ENCODE measurements at regions not wholly inside any gene's neighbourhood (a gene's known extent, or its start where the extent isn't known, plus 50 kb on each side); places are given as distances from the start of the nearest gene placed in this dataset.

GRCh38 chr1:29687601-29688244 is 451.4 kb downstream of the PTPRU start:
- Histone ChIP-seq H3K9me2 (replicated peaks; ENCODE audit: control insufficient read depth, low read length) (no peaks in the 10 kb centered on the region), H3K27me3 (ENCODE audit: control insufficient read depth, low read length) (0 out of 2 replicates have a peak, but pooled peaks cover 3% of the 10 kb centered on the region)

DNA sequence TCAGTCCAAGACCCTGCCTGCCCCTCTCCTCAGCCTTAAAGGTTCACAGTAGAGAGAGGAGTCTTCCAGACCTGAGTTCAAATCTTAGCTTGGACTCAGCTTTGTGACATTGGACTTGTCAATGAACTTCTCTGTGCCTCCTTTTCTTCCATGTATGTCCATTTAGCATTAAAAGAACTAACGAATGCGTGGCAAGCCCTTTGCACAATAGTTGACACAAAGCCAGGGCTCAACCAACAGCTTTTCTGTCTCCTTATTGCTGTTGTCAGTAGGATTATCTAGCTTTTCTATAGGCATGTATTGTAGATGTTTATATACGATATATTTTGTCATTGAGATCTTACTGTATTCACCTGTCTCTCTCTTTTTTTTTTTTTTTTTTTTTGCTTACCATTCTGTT is 450.8 kb downstream of the PTPRU start:
- Histone ChIP-seq H3K4me3 (ENCODE audit: low read length) (no peak overlapping the region), H3K4me1 (ENCODE audit: control insufficient read depth, low read length) (peaks cover 16% of the 10 kb centered on the region), H4K20me1 (ENCODE audit: control insufficient read depth, insufficient read depth, low read depth, low read length) (no peaks in the 10 kb centered on the region), H3K36me3 (ENCODE audit: control insufficient read depth, low read length) (no peaks in the 10 kb centered on the region), H3K9me3 (ENCODE audit: control insufficient read depth, insufficient read depth, low read length) (no peaks in the 10 kb centered on the region), H3F3A (ENCODE audit: control insufficient read depth, insufficient read depth) (no peaks in the 10 kb centered on the region), H3K27ac (ENCODE audit: low read depth, low read length) (no peak overlapping the region), H3K9me2 (replicated peaks; ENCODE audit: control insufficient read depth, low read length) (no peaks in the 10 kb centered on the region), H3K79me2 (ENCODE audit: control insufficient read depth, low read length) (no peaks in the 10 kb centered on the region), H3K27me3 (ENCODE audit: control insufficient read depth, low read length) (0 out of 2 replicates have a peak, but pooled peaks cover 3% of the 10 kb centered on the region), H3K4me2 (ENCODE audit: low read length) (no peak overlapping the region)
- TF ChIP-seq CTCF (IDR thresholded peaks at IDR 0.05; ENCODE audit: low read depth, low read length, poor library complexity, severe bottlenecking) (no peak), EZH2phosphoT487 (IDR thresholded peaks at IDR 0.05; ENCODE audit: borderline replicate concordance, low read length) (no peak)

More at GRCh38 chr1:29687601-29688244, 451.4 kb downstream of the PTPRU start:
- Histone ChIP-seq H3F3A (ENCODE audit: control insufficient read depth, insufficient read depth) (no peaks in the 10 kb centered on the region), H3K9me3 (ENCODE audit: control insufficient read depth, insufficient read depth, low read length) (no peaks in the 10 kb centered on the region), H4K20me1 (ENCODE audit: control insufficient read depth, insufficient read depth, low read depth, low read length) (no peaks in the 10 kb centered on the region), H3K27ac (ENCODE audit: low read depth, low read length) (no peak overlapping the region), H3K4me3 (ENCODE audit: low read length) (no peak overlapping the region), H3K79me2 (ENCODE audit: control insufficient read depth, low read length) (no peaks in the 10 kb centered on the region), H3K4me1 (ENCODE audit: control insufficient read depth, low read length) (peaks cover 22% of the 10 kb centered on the region), H3K4me2 (ENCODE audit: low read length) (no peak overlapping the region), H3K36me3 (ENCODE audit: control insufficient read depth, low read length) (no peaks in the 10 kb centered on the region)
- no peak for TF ChIP-seq EZH2phosphoT487 (IDR thresholded peaks at IDR 0.05; ENCODE audit: borderline replicate concordance, low read length)
- TF ChIP-seq CTCF (IDR thresholded peaks at IDR 0.05; ENCODE audit: low read depth, low read length, poor library complexity, severe bottlenecking): no peak

- TF ChIP-seq CTCF (IDR thresholded peaks at IDR 0.05; ENCODE audit: low read depth, low read length, poor library complexity, severe bottlenecking) (no peak), EZH2phosphoT487 (IDR thresholded peaks at IDR 0.05; ENCODE audit: borderline replicate concordance, low read length) (no peak)
- H3K4me2 ChIP-seq (ENCODE audit: low read length): no peak overlapping the region
- H3K4me3 ChIP-seq (ENCODE audit: low read length): no peak overlapping the region
Observed at GRCh38 chr1:29686012-29686930, 449.9 kb downstream of the PTPRU start.

More at GRCh38 chr1:29686012-29686930, 449.9 kb downstream of the PTPRU start:
- Histone ChIP-seq H3K27me3 (ENCODE audit: control insufficient read depth, low read length) (0 out of 2 replicates have a peak, but pooled peaks cover 3% of the 10 kb centered on the region), H3K4me1 (ENCODE audit: control insufficient read depth, low read length) (peaks cover 7% of the 10 kb centered on the region), H3K79me2 (ENCODE audit: control insufficient read depth, low read length) (no peaks in the 10 kb centered on the region), H4K20me1 (ENCODE audit: control insufficient read depth, insufficient read depth, low read depth, low read length) (no peaks in the 10 kb centered on the region), H3K36me3 (ENCODE audit: control insufficient read depth, low read length) (no peaks in the 10 kb centered on the region), H3K9me3 (ENCODE audit: control insufficient read depth, insufficient read depth, low read length) (no peaks in the 10 kb centered on the region), H3K9me2 (replicated peaks; ENCODE audit: control insufficient read depth, low read length) (no peaks in the 10 kb centered on the region), H3F3A (ENCODE audit: control insufficient read depth, insufficient read depth) (no peaks in the 10 kb centered on the region), H3K27ac (ENCODE audit: low read depth, low read length) (no peak overlapping the region)
